CD4-positive, alpha-beta memory T cell (primary cell): ENCODE measurements at regions not wholly inside any gene's neighbourhood (a gene's known extent, or its start where the extent isn't known, plus 50 kb on each side); places are given as distances from the start of the nearest gene placed in this dataset.
"Not testable (repeated sequence)": the region's sequence is repeated elsewhere in the genome, so short reads cannot be mapped to it uniquely, and the experiment has no call there.

Experiments used
- CTCF ChIA-PET: fragments of 350-600 bp; sonication (Branson Sonifier 250); formaldehyde crosslinking; loops from one replicate; lab custom pipeline; 2021; ENCODE audit warnings: inconsistent platforms; ENCODE audit not compliant: partially characterized antibody; lab: Charles Lee
- POLR2A ChIA-PET: fragments of 350-600 bp; sonication (Branson Sonifier 250); formaldehyde crosslinking; loops from one replicate; lab custom pipeline; 2021; ENCODE audit not compliant: partially characterized antibody; lab: Charles Lee
- DNase-seq, 5 donors: peaks; one replicate each; pipeline versions ENCODE4 v3.0.0 to v3.0.0-alpha.2; 2020 to 2022; ENCODE audit warnings: mixed read lengths in 1 of 5
- H3K27ac ChIP-seq: one replicate; pipeline ENCODE4 v1.7.0; 2013; ENCODE audit warnings: low read depth, low read length
- H3K27me3 ChIP-seq: 2 replicates; pipeline ENCODE4 v1.7.0; 2013; ENCODE audit warnings: mild to moderate bottlenecking, low read length, moderate library complexity; ENCODE audit not compliant: insufficient read depth
- H3K36me3 ChIP-seq: 2 replicates; pipeline ENCODE4 v1.7.0; 2013; ENCODE audit warnings: mild to moderate bottlenecking, low read length, moderate library complexity; ENCODE audit not compliant: insufficient read depth
- H3K4me1 ChIP-seq: 2 replicates; pipeline ENCODE4 v1.7.0; 2013; ENCODE audit warnings: mild to moderate bottlenecking, low read length, moderate library complexity; ENCODE audit not compliant: insufficient read depth
- H3K4me3 ChIP-seq, 2 donors: one replicate each; pipeline ENCODE4 v1.7.0; 2013; ENCODE audit warnings: low read length in 2 of 2, mild to moderate bottlenecking in 1 of 2
- H3K9me3 ChIP-seq, 2 donors: one replicate each; pipeline ENCODE4 v1.7.0; 2013; ENCODE audit warnings: low read length in 2 of 2, control low read depth in 1 of 2; ENCODE audit not compliant: control insufficient read depth in 1 of 2
- H3K27ac Mint-ChIP-seq, 7 donors: one replicate each; pipeline ENCODE4 v1.8.0; 2020 to 2021; ENCODE audit warnings: mixed read lengths in 7 of 7, mild to moderate bottlenecking in 6 of 7, inconsistent platforms in 3 of 7, moderate library complexity in 3 of 7
- H3K27me3 Mint-ChIP-seq, 2 donors: one replicate each; pipeline ENCODE4 v1.8.0; 2020 to 2021; ENCODE audit warnings: mixed read lengths in 2 of 2
- H3K36me3 Mint-ChIP-seq, 2 donors: one replicate each; pipeline ENCODE4 v1.8.0; 2020 to 2021; ENCODE audit warnings: mixed read lengths in 2 of 2, inconsistent platforms in 1 of 2, mild to moderate bottlenecking in 1 of 2
- H3K4me1 Mint-ChIP-seq, 4 donors: one replicate each; pipeline ENCODE4 v1.8.0; 2020 to 2021; ENCODE audit warnings: mixed read lengths in 4 of 4, mild to moderate bottlenecking in 1 of 4
- H3K4me3 Mint-ChIP-seq, 8 donors: one replicate each; pipeline ENCODE4 v1.8.0; 2020 to 2021; ENCODE audit warnings: mixed read lengths in 8 of 8, mild to moderate bottlenecking in 7 of 8, moderate library complexity in 6 of 8, inconsistent platforms in 3 of 8
- H3K9me3 Mint-ChIP-seq, 8 donors: one replicate each; pipeline ENCODE4 v1.8.0; 2020 to 2021; ENCODE audit warnings: mixed read lengths in 8 of 8, mild to moderate bottlenecking in 5 of 8, inconsistent platforms in 3 of 8, moderate library complexity in 1 of 8
- intact Hi-C: fragments of 100-400 bp; cut with micrococcal nuclease; formaldehyde crosslinking; loops from one replicate; pipeline ENCODE4 v1.15.1; 2023

GRCh38 chr13:94849254-94849653, 136.9 kb upstream of the SOX21 start:
- ChIA-PET CTCF (no interaction called here), POLR2A (no interaction called here)
- peaks cover 0 to 3% (median 0%) of the 10 kb centered on the region in 8 donors for H3K9me3 Mint-ChIP-seq

GRCh38 chr13:94842901-94843300, 130.6 kb upstream of the SOX21 start:
- Mint-ChIP-seq H3K9me3 (peaks cover 0 to 9% (median 0%) of the 10 kb centered on the region in 8 donors), H3K27me3 (peaks cover 0 to 1% of the 10 kb centered on the region in 2 donors), H3K27ac (no peak overlapping the region), H3K4me3 (no peak overlapping the region), H3K36me3 (no peaks in the 10 kb centered on the region), H3K4me1 (no peaks in the 10 kb centered on the region)
- no peak for DNase-seq
- POLR2A ChIA-PET = no interaction called here
- CTCF ChIA-PET = no interaction called here
- no peaks in the 10 kb centered on the region for H3K36me3 ChIP-seq
- H3K4me1 ChIP-seq = no peaks in the 10 kb centered on the region
- H3K27me3 ChIP-seq = no peaks in the 10 kb centered on the region
- no peak overlapping the region for H3K4me3 ChIP-seq
- H3K9me3 ChIP-seq = no peaks in the 10 kb centered on the region
- intact Hi-C loops = no loop called here
- no peak overlapping the region for H3K27ac ChIP-seq

More at GRCh38 chr13:94849254-94849653, 136.9 kb upstream of the SOX21 start:
- Mint-ChIP-seq H3K4me3 (no peak overlapping the region), H3K27ac (no peak overlapping the region), H3K4me1 (no peaks in the 10 kb centered on the region), H3K27me3 (peaks cover 0 to 6% of the 10 kb centered on the region in 2 donors), H3K36me3 (no peaks in the 10 kb centered on the region)
- Histone ChIP-seq H3K27me3 (no peaks in the 10 kb centered on the region), H3K4me3 (no peak overlapping the region), H3K4me1 (no peaks in the 10 kb centered on the region), H3K27ac (no peak overlapping the region), H3K36me3 (no peaks in the 10 kb centered on the region), H3K9me3 (no peaks in the 10 kb centered on the region)
- intact Hi-C loops = no loop called here
- no peak for DNase-seq

- H3K4me3 ChIP-seq, H3K9me3 ChIP-seq, CTCF ChIA-PET, H3K4me3 Mint-ChIP-seq, H3K36me3 Mint-ChIP-seq, H3K4me1 ChIP-seq, H3K27ac ChIP-seq, H3K27me3 ChIP-seq, H3K4me1 Mint-ChIP-seq, intact Hi-C loops, DNase-seq, POLR2A ChIA-PET, H3K36me3 ChIP-seq, H3K27ac Mint-ChIP-seq: not testable (repeated sequence)
- Mint-ChIP-seq H3K9me3 (peaks cover 0 to 13% (median 2%) of the 10 kb centered on the region in 8 donors), H3K27me3 (peaks cover 5 to 11% of the 10 kb centered on the region in 2 donors)
Observed at GRCh38 chr13:94837056-94837455, 124.7 kb upstream of the SOX21 start.

GRCh38 chr13:94829837-94830365, 117.6 kb upstream of the SOX21 start:
- H3K9me3 Mint-ChIP-seq = peaks cover 0 to 2% (median 0%) of the 10 kb centered on the region in 8 donors
- CTCF ChIA-PET = no interaction called here
- DNase-seq = no peak

GRCh38 chr13:94829185-94829836, 117.0 kb upstream of the SOX21 start:
- H3K27me3 Mint-ChIP-seq = peaks cover 5 to 10% of the 10 kb centered on the region in 2 donors
- DNase-seq = no peak
- intact Hi-C loops = no loop called here
- CTCF ChIA-PET = no interaction called here
- H3K27ac Mint-ChIP-seq = no peak overlapping the region
- POLR2A ChIA-PET = no interaction called here
- no peak overlapping the region for H3K27ac ChIP-seq
- no peak overlapping the region for H3K4me3 ChIP-seq
- H3K9me3 ChIP-seq = no peaks in the 10 kb centered on the region
- H3K4me1 ChIP-seq = no peaks in the 10 kb centered on the region
- H3K4me1 Mint-ChIP-seq = no peaks in the 10 kb centered on the region
- peaks cover 0 to 3% (median 0%) of the 10 kb centered on the region in 8 donors for H3K9me3 Mint-ChIP-seq
- no peaks in the 10 kb centered on the region for H3K36me3 Mint-ChIP-seq
- H3K27me3 ChIP-seq = no peaks in the 10 kb centered on the region
- no peaks in the 10 kb centered on the region for H3K36me3 ChIP-seq
- no peak overlapping the region for H3K4me3 Mint-ChIP-seq

More at GRCh38 chr13:94829837-94830365, 117.6 kb upstream of the SOX21 start:
- Histone ChIP-seq H3K27me3 (no peaks in the 10 kb centered on the region), H3K27ac (no peak overlapping the region), H3K4me1 (no peaks in the 10 kb centered on the region), H3K36me3 (no peaks in the 10 kb centered on the region), H3K4me3 (no peak overlapping the region), H3K9me3 (no peaks in the 10 kb centered on the region)
- H3K36me3 Mint-ChIP-seq = no peaks in the 10 kb centered on the region
- H3K27me3 Mint-ChIP-seq = peaks cover 6 to 10% of the 10 kb centered on the region in 2 donors
- no peaks in the 10 kb centered on the region for H3K4me1 Mint-ChIP-seq
- POLR2A ChIA-PET = no interaction called here
- H3K27ac Mint-ChIP-seq = no peak overlapping the region
- no peak overlapping the region for H3K4me3 Mint-ChIP-seq
- intact Hi-C loops = no loop called here

GRCh38 chr13:94827566-94827965, 115.2 kb upstream of the SOX21 start:
- H3K27me3 ChIP-seq = no peaks in the 10 kb centered on the region
- CTCF ChIA-PET = no interaction called here

GRCh38 chr13:94825507-94825906, 113.2 kb upstream of the SOX21 start:
- no peaks in the 10 kb centered on the region for H3K36me3 Mint-ChIP-seq
- Histone ChIP-seq H3K36me3 (no peaks in the 10 kb centered on the region), H3K27me3 (no peaks in the 10 kb centered on the region), H3K27ac (no peak overlapping the region), H3K4me3 (no peak overlapping the region), H3K9me3 (no peaks in the 10 kb centered on the region), H3K4me1 (no peaks in the 10 kb centered on the region)
- CTCF ChIA-PET = no interaction called here
- no peak for DNase-seq
- H3K27me3 Mint-ChIP-seq = peaks cover 2 to 9% of the 10 kb centered on the region in 2 donors
- POLR2A ChIA-PET = no interaction called here
- no peaks in the 10 kb centered on the region for H3K4me1 Mint-ChIP-seq
- no peak overlapping the region for H3K4me3 Mint-ChIP-seq
- intact Hi-C loops = no loop called here
- no peak overlapping the region for H3K27ac Mint-ChIP-seq
- H3K9me3 Mint-ChIP-seq = peaks cover 0 to 3% (median 0%) of the 10 kb centered on the region in 8 donors

More at GRCh38 chr13:94827566-94827965, 115.2 kb upstream of the SOX21 start:
- H3K9me3 Mint-ChIP-seq = peaks cover 0 to 1% (median 0%) of the 10 kb centered on the region in 8 donors
- no peak overlapping the region for H3K27ac Mint-ChIP-seq
- no peak for DNase-seq
- no peaks in the 10 kb centered on the region for H3K4me1 ChIP-seq
- H3K4me1 Mint-ChIP-seq = no peaks in the 10 kb centered on the region
- peaks cover 5 to 7% of the 10 kb centered on the region in 2 donors for H3K27me3 Mint-ChIP-seq
- POLR2A ChIA-PET = no interaction called here
- intact Hi-C loops = no loop called here
- H3K36me3 Mint-ChIP-seq = no peaks in the 10 kb centered on the region
- no peak overlapping the region for H3K27ac ChIP-seq
- H3K4me3 Mint-ChIP-seq = no peak overlapping the region
- no peak overlapping the region for H3K4me3 ChIP-seq
- H3K9me3 ChIP-seq = no peaks in the 10 kb centered on the region
- no peaks in the 10 kb centered on the region for H3K36me3 ChIP-seq
